NAMALWA (cell line): ENCODE measurements at regions not wholly inside any gene's neighbourhood (a gene's known extent, or its start where the extent isn't known, plus 50 kb on each side); places are given as distances from the start of the nearest gene placed in this dataset.
"Not testable (repeated sequence)": the region's sequence is repeated elsewhere in the genome, so short reads cannot be mapped to it uniquely, and the experiment has no call there.

Experiments used
- DNase-seq: peaks from one replicate; pipeline ENCODE4 v3.0.0-alpha.2; 2015; ENCODE audit warnings: low spot score

DNA sequence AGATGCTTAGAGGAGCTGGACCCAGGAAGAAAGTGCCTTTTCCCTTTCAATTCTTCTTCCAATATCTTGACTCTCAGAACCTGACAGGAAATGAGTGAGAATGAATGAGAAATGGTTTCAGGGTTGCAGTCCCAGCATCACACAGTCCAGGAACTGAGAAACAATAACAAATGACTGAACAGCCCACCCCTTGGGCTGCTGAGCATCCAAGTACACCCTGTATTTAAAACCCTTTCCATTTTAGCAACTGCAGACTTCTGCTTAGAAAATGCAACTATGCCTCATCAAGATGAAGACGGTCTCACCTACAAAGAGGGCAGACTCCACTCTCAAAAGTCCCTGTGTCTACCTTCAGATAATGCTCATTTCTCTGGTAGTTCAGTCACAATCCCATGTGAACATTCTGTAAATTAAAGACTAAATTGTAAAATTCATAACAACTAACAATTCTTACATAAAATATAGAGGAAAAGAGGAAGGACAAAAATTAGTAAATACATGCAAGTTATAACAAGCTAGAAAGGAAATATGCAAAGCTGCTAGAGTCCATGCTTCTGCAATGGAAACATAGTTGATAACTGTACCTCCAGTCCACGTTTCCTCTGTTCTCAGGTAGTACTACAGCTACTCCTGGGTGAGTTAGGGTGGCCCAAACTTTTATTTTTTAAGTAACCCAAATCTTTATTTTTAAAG lies 316.5 kb downstream of the ICE1 start:
- DNase-seq = no peak

DNA sequence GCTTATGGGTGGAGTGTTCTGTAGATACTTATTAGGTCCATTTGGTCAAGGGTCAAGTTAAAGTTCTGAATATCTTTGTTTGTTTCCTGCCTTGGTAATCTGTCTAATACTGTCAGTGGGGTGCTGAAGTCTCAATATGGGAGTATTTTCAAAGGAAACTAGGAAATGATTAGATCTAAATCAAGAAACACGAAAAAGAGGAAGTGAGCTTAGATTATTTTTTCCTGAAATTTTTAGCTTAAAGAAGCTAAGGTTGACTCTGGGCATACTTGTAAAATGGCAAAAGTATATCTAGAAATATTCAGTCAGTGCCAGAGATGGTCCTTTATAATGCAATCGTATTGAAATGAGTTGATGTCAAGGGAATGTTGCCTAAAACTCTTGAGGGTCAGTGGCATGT lies 313.5 kb downstream of the ICE1 start:
- no peak for DNase-seq

DNA sequence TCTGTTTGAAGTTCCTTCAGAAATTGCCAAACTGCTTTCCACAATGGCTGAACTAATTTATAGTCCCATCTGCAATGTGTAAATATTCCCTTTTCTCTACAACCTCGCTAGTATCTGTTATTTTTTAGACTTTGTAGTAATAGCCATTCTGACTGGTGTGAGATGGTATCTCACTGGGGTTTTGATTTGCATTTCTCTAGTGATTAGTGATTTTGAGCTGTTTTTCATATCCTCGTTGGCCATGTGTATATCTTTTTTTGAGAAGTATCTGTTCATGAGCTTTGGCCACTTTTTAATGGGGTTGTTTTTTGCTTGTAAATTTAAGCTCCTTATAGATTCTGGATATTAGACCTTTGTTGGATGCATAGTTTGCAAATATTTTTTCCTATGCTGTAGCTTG lies 310.6 kb downstream of the ICE1 start:
- not testable (repeated sequence) for DNase-seq

DNA sequence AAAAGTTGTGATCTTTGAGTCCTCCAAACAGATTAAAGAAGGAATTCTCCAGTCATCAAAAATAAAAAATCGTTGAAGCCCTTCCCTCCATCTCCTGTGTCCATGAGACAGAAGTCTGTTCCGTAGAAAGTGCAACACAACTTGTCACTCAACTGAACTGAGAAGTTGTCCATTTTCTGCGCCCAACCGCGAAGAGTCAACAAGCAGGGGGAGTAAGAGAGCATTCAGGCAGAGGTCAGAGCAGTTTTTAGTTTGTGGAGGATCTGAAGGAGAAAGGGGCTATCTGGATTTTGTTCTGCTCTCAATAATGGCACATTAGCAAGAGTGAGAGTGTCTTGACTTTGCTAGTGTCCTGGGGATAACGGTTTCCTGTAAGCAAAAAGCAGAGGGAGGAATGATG lies 303.9 kb downstream of the ICE1 start:
- no peak for DNase-seq

- no peak for DNase-seq
These were observed 299.4 kb downstream of the ICE1 start for GRCh38 chr5:5721881-5722280.

GRCh38 chr5:5719292-5719691 lies 296.8 kb downstream of the ICE1 start:
- DNase-seq = no peak

GRCh38 chr5:5716665-5717064 lies 294.2 kb downstream of the ICE1 start:
- DNase-seq = no peak

GRCh38 chr5:5711592-5711991 lies 289.1 kb downstream of the ICE1 start:
- DNase-seq = no peak

DNA sequence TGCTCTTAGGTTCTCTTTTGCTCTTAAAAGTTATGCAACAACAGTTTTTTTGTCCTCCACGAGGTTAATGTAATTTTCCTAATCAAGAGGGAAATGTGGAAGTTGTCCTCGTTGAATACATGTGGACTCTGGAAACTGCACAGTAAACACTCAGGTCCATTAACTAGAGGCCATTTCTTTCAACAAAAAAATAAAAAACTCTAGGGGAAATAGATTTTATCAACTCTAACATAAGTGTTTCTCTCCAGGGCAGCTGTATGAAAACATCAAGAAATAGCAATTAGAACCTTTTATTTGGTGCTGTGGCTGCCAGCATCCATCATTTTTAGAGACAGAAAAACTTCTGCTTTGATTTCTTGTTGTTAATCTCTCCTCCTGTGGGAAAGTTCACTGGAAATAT lies 288.6 kb downstream of the ICE1 start:
- DNase-seq = no peak

GRCh38 chr5:5710471-5710870 lies 288.0 kb downstream of the ICE1 start:
- DNase-seq = no peak

DNA sequence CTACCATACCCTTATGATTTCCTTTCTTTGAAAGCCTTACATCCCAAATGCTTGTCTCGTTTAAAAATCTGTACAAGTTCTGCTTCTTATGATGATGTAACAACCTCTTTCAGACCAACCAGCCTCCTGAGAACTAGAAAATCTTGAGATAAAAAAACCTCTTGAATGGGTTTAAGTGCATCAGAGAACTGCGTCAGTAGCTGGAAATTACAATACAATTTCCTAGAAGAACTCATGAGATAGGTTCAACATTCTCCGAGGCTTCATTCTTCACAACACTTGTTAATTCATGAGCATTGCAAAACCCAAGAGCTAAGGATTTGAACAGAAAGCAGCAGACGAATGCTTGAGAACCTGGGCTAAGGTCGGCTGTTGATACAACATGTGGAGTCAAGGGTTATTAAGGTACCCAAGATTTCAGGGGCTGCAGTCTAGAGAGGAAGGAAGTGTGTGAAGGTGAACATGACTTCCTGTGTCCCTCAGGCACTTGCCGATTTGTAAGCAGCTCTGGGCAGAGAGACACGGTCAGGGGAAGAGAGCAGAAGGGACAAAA lies 286.0 kb downstream of the ICE1 start:
- no peak for DNase-seq

DNA sequence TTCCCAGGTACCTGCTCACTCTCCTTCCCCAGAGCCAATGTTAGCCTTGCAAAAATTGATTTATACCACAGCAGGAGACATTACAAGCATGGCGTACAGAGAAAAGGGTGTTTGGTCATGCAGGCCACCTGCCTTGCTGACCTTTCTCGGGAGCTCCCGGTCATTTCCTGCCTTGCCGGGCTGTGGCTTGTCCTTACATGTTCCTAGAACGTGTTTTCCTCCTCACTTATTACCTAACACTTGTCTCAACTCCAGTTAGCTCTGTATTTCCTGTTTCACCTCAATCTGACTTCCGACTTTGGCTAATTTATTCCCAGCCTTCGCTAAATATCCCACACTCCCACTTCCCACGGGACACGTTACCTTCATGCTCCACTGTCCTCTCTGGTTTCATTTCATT lies 282.5 kb downstream of the ICE1 start:
- DNase-seq = no peak

- DNase-seq = no peak
These were observed 281.9 kb downstream of the ICE1 start for GRCh38 chr5:5704352-5704751.

DNA sequence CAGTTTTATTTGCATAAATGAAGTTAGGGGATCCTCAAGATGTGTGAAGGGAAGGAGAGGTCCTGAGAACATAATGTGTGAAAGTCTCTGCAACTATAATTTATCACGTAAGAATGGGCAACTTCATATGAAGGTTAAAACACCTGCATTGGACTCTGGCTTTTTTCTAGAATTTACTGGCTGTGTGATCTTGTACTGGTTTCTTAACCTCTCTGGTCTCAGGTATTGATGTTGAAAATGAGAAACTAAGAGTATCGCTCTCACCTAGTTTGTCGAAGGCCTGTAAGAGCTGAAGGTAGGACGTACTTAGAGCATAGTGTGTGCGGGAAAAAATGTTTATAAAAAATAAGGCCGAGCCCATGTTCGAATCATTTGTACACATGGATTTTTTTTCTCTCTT lies 280.5 kb downstream of the ICE1 start:
- no peak for DNase-seq

DNA sequence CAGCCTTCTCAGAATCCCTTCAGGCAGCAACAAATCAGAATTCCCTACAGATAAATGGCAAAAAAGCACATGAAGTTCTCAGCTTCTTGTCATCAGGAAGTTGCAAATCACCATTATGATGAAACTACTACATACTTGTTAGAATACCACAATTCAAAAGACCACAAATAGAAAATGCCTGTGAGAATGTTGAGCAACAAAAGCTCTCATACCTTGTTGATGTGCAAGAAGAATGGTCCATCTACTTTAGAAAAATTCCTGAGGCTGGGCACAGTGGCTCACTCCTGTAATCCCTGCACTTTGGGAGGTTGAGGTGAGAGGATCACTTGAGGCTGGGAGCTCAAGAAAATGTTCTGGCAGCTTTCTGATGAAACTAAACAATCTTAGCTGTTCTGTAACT lies 278.1 kb downstream of the ICE1 start:
- DNase-seq = no peak

DNA sequence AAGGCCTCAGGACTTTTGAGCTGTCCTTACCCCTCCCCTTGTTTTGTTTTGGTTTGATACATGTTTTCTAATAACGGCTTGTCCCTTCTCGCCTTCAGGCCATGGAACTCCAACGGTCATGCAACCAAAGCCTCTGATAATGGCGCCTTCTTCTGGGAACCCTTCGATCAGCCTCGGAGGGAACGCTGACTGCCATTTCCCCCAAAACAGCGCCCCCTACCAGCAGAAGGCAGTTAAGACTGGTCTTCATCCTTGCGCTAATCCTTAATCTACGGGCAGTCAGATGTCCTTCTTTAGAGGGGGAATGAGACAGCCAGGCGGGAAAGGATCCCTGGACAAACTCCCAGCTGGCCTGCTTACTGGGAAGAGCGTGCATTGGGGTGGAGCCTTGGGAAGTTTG lies 276.6 kb downstream of the ICE1 start:
- no peak for DNase-seq

GRCh38 chr5:5695266-5695665 lies 272.8 kb downstream of the ICE1 start:
- no peak for DNase-seq

DNA sequence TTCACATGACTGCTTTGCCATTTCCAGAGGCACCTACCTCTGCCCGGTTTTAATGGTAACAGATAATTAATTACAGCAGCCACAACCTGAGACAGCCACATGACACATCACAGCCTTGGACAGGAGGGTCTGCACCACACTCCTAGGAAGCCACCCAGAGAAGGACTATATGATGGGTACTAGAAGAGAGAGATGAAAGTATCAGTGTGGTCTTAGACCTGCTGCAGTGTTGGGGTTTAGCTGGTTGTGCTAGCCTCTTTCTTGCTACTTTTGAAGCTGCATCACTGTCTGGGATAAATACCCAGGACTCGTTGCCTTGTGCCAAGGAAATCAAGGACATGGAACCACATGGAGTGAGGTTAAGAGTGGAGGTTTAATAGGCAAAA lies 266.4 kb downstream of the ICE1 start:
- no peak for DNase-seq

- no peak for DNase-seq
These were observed 265.9 kb downstream of the ICE1 start for GRCh38 chr5:5688194-5688924.

GRCh38 chr5:5687113-5687512 lies 264.6 kb downstream of the ICE1 start:
- DNase-seq = no peak

DNA sequence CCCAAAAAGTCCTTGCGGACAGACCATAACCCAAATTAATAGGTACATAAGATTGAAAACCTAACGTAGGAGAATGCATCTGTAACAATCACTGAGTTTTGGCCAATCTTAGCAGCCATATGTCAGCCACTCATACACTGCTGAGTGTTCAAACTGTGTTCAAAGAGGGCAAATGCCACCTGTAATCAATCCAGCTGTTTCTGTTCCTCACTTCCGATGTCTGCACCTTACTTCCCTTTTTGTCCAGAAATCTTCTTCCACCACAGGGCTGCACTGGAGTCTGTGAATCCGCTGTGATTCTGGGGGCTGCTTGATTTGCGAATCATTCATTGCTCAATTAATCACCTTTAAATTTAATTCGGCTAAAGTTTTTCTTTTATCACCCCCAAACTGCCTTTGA lies 263.9 kb downstream of the ICE1 start:
- DNase-seq = no peak

- DNase-seq = no peak
These were observed 263.3 kb downstream of the ICE1 start for GRCh38 chr5:5685737-5686136.

DNA sequence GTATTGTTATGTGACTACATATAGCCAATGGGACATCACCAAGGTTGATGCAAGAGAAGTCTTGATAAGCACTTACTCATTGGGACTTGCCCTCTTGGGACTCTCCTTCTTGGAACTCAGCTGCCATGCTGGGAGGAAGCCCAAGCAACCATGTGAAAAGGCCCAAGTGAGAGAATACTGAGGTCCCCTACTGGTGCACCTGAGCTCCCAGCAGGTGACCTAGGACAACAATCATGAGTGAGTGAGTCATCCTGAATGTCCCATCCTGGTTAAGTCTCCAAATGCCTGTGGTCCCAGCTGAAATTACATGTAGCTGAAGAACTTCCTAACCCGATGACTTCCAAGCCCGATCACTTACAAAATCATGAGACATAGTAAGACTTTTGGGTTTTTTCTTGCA lies 260.7 kb downstream of the ICE1 start:
- no peak for DNase-seq

DNA sequence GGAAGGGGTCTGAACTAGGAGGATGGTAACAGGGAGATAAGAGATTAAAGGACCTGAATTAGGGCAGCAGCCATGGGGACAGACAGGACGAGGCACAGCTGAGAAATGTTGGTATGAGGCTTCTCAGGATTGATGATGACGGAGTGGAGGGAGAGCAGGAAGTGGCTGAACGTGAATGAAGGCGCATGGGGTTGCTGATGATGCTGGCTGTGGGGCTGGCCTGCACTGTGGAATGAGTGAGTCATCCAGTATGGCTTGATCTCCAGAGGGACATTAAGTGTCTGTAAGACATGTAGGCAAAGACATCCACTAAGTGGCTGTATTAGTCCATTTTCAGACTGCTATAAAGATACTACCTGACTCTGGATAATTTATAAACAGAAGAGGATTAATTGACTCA lies 256.4 kb downstream of the ICE1 start:
- DNase-seq = no peak
